HG02571 (cell line): ENCODE measurements at regions not wholly inside any gene's neighbourhood (a gene's known extent, or its start where the extent isn't known, plus 50 kb on each side); places are given as distances from the start of the nearest gene placed in this dataset.

ENCODE experiments used
- ATAC-seq: cut with Tn5 transposase; IDR thresholded peaks from one replicate; pipeline ENCODE4 v1.9.1; 2021; ENCODE audit warnings: mild to moderate bottlenecking, moderate library complexity; ENCODE audit not compliant: unreplicated experiment

- ATAC-seq, result no peak
These were observed 78.5 kb upstream of the UBAC2 start for GRCh38 chr13:99122171-99122570.

DNA sequence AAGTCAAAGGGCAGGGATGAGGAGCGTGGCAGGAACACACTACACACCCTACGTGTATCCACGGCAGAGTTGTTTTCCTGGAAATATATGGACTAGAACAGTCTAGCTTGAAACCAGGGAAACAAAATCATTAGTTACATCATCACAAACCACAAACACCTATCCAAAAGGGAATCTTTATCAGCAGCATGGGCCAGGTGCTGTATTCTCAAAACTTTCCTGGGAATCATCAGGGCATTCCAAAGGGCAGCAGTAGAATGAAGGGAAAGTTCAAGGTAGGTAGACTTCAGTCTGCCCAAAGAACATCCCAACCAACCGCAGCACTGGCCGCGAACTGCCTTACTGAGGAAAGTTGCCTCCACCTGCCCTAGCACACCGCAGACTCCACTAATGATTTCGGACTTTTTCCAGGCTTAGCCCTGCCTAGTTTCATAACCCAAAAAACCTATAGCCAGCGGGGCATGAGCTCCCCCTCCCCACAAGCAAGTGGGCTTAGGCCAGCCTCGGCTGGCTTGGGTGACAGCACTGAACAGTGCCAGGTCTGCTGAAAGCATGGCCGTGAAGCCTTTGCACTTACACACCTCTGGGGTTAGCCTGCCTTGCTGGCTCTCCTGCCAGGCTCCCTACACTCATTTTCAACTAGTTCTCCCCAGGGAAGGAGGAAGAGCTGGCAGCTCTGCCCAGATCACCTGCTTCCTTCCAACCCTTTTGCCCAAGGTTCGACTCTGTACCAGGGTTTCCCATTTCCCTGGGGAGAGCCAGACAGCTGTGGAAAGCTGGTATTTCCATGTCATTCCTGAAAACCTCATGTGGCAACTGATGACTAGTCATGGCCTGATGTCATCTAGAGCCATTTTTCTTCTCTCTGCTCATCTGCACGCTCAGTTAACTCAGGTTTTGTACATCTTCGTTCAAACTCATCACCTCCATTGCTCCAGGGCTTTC is 77.3 kb upstream of the UBAC2 start:
- ATAC-seq, result no peak

- ATAC-seq, result no peak
These were observed 76.6 kb upstream of the UBAC2 start for GRCh38 chr13:99124046-99124400.

- no peak for ATAC-seq
These were observed 75.8 kb upstream of the UBAC2 start for GRCh38 chr13:99124794-99125316.

DNA sequence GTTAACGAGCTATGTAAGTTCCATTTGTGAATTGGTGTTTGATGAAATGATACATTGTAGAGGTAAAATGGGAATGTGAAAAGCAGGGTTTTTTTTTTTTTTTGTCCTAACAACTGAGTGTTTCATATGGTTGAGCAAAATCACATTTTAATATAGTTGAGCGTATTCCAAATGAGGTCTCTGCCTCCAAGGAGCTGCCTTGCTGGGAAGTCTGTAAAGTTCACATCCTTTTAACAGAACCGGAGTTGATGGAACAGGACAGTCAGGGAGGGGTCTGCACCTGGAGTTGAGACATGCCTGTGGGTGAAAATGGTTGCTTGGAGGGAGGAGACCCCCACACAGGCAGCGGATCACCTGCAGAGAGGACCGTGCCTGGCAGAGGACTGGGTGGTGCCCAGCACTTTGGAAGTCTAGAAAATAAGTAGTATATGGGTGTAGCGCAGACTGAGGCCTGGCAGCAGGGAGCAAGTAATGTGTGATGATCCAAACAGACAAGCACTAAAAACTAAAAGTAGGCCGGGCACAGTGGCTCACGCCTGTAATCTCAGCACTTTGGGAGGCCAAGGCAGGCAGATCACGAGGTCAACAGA is 75.2 kb upstream of the UBAC2 start:
- ATAC-seq, result no peak

DNA sequence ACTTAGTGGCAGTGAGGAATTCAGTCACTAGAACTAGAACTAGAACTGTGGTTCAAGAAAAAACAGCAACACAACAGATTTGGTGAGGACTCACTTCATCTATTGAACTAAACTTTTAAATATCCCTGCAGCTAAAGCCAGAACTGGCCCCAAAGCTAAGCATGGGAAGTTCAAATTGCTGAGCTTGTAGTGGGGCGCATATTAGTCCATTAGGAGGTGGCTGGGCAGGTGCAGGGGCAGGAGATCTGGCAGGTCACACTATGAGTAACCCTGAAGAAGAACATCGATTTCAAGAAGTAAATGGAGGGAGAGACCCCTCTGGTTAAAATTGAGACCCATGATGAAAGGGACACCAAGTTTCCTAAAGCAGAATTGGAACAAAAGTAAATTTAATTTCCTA is 73.8 kb upstream of the UBAC2 start:
- no peak for ATAC-seq

DNA sequence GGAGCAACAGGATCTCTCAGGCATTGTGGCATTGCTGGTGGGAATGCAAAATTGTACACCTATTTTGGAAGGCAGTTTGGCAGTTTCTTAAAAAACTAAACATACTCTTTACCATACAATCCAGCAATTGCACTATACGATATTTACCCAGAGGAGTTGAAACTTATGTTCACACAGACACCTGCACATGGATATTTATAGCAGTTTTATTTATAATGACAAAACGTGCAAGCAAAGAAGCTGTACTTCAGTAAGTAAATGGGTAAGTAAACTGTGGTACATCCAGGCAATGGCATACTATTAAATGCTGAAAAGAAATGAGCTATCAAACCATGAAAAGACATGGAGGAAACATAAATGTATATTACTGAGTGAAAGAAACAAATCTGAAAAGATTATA is 71.6 kb upstream of the UBAC2 start:
- no peak for ATAC-seq

GRCh38 chr13:99129951-99130350 is 70.7 kb upstream of the UBAC2 start:
- ATAC-seq, result no peak

DNA sequence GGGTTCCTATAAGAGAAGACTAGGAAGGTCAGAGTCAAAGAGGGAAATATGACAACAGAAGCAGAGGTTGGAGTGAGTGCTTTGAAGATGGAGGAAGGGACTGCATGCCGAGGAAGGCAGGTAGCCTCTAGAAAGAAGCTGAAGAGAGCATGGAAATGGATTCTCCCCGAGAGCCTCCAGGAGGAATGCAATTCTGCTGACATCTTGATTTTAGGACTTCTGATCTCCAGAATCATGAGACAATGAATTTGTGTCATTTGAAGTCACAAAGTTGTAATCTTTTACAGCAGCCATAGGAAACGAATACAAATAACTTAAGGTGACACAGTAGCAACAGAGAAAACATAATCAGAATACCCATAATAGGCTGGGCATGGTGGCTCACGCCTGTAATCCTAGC is 69.2 kb upstream of the UBAC2 start:
- no peak for ATAC-seq

DNA sequence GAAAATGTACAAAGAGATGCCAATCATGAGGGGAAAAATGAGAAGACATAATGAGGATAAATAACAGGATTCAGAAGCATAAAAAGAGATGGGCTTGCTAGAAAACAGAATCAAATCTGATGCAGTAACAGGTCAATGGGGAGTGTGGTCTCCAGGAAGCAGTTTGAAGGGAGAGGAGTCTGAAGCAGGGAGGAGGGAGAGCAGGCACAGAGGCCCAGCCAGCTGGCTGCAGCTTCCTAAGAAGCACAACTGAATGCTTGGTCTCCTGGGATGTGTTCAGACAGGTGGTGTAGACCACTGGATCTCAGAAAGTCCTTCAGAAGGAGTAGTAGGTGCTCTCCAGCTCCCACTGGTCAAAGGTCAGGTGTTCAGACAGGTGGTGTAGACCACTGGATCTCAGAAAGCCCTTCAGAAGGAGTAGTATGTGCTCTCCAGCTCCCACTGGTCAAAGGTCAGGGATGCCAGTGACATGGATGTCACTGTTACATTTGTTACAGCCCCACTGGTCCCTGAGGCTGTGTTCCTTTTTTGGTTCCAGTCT is 68.3 kb upstream of the UBAC2 start:
- ATAC-seq, result no peak

DNA sequence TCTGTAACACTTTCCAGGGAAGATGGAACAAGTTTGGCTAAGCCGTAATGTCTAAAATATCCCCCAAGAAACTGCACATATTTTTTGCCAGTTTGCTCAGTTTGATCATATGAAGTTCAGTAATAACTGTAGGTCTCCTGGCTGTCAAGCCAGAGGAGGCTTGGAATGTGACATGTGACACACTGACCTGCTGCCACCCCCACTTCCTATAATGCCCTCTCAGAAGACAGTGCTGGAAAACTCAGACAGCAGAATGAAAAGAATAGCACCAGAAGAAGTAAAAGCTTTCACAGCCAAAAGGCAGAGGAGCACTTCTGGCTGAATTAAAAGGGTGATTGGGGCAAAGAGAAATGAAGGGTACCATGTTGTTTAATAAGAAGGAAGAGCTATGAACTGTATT is 67.4 kb upstream of the UBAC2 start:
- no peak for ATAC-seq

GRCh38 chr13:99133848-99134247 is 66.8 kb upstream of the UBAC2 start:
- ATAC-seq, result no peak

DNA sequence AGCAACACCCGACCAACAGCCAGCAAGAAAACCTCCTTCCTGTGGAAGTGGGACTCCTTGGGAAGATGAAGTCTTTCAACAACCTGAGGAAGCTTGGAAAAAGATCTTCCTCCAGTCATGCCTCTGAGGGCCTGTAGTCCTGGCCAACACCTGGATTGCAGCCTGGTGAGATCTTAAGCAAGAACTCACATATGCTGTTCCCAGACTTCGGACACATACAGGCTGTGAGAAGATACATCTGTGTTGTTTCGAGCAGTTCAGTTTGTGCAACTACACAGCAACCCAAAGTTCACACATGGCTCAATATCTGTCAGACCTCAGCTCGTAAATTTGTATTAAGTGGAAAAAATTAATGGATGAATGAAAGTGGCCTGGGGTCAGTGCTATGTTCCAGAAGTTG is 65.1 kb upstream of the UBAC2 start:
- no peak for ATAC-seq

GRCh38 chr13:99136427-99136954 is 64.2 kb upstream of the UBAC2 start:
- ATAC-seq, result no peak

DNA sequence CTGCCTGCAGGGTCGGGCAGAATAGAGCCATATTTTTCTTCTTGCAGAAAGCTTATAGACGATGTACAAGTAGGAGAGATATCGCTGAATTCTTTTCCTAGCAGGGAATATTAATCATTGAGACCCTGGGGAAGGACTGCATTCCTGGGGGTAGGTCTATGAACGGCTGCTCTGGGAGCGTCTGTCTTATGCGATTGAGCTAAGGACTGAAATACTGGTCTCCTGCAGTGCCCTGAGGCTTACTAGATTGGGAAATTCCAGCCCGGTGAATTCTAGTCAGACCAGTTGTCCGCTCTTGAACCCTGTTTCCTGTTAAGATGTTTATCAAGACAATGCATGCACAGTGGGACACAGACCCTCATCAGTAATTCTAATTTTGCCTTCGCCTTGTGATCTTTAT is 59.8 kb upstream of the UBAC2 start:
- ATAC-seq, result no peak

DNA sequence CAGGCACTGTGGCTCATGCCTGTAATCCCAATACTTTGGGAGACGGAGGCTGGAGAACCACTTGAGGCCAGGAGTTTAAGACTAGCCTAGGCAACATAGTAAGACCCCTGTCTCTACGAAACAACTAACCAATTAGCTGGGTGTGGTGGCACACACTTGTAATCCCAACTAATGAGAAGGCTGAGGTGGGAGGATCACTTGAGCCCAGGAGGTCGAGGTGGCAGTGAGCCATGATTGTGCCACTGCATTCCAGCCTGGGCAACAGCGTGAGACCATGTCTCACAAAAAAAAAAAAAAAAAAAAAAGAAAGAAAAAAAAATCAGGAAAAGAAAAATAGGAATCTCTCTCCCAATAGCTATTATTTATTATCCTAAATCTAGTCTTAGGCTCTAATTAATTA is 56.8 kb upstream of the UBAC2 start:
- ATAC-seq, result no peak

GRCh38 chr13:99144306-99144705 is 56.3 kb upstream of the UBAC2 start:
- ATAC-seq, result no peak

DNA sequence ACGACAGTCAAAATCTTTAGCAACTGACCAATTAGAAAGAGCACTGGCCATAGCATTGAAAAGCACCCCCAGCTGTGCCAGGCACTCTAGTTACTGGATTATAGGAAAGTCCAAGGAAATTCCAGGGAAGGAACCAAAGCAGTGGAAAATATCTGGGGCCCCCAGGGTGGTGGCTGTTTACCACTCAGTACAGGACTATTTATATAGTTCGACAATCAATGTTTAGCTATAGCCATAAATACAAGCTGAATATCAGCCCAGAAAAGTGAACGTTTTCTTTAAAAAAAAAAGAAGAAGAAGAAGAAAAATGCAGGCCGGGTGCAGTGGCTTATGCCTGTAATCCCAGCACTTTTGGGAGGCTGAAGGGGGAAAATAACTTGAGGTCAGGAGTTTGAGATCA is 55.2 kb upstream of the UBAC2 start:
- ATAC-seq, result no peak

DNA sequence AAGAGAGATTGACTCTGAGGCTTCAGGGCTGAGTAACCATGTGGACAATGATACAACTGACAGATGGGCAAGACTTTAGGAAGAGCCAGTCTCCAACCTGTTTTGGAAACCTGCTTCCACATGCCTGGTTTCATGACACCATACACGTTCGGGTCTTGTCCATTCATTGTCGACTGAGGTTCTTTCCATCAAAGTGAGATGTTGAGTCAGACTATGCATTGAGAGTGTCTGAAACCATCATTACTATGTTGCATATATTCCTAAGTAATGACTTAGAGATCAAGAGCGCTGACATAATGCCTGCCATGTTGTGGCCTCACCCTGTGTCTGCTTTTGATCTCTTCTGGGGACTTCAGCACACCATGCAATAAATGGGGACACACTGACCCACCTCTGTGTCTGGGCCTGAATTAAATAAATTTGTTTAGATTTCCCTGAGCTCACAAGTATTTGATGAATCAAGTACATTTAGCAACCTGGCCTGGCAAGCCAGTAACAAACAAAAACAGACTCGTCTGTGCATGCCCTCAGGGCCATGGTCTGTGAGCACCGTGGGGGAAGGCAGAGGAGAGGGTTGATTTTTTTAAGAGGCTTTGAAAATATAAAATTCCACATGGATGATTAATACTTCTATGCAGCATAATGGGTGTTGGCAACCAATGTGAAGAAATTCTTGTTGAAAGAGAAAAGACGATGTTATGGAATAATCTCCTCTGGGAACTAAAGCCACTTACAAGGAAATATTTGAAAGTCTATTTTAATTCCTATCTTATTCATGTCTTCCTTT is 49.9 kb upstream of the UBAC2 start:
- no peak for ATAC-seq
